Activated CD4-positive, alpha-beta T cell treated with anti-CD3 and anti-CD28 coated beads for 24 hours (primary cell): ENCODE measurements at regions not wholly inside any gene's neighbourhood (a gene's known extent, or its start where the extent isn't known, plus 50 kb on each side); places are given as distances from the start of the nearest gene placed in this dataset.
"Not testable (repeated sequence)": the region's sequence is repeated elsewhere in the genome, so short reads cannot be mapped to it uniquely, and the experiment has no call there.

Experiments used
- DNase-seq, 2 donors: peaks; one replicate each; pipeline ENCODE4 v3.0.0-alpha.2; 2020; ENCODE audit warnings: low read depth in 2 of 2

DNA sequence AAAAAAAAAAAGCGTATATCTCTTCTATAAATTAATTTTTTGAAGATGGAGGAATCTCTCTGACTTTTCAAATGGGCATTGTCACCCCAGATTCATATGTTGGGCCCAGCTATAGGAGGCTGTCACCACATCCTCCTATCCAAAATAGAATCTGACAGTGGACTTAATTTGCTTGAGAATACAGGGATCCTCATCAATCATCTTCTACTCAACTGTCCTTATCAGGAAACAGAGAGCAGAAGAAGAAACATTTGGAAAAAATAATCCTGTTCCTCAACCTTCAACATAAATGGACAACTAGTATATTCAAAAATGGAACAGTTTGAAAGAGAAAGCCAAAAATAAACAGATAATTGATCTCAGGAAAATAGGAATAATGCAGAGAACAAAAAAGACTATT lies 725.4 kb upstream of the INTU start:
- DNase-seq, result no peak

DNA sequence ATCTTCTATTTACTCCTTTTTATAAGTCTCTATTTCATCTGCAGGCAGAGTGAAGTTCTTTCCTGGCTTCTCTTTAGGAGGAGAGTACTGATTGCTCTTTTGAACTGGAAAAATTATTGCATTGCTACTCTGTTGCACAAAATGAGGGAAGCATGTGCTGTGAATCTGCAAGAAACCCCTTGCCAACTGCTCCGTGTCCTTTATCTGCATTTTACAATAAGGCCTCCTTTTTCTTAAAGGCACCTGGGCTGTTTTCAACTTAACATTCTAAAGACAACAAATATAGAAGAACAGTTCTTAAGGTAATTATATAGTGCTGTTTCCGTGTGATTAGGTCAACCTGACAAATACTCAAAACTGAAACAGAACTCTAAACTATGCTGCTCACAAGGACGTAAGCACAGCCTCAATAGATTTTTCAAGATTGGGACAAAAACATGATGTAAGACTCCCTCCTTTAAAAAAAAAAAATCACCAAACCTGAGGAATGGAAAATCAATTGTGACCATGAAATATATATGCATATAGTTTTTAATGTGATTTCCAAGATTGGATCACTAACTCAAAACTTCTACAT lies 716.6 kb upstream of the INTU start:
- DNase-seq, result no peak

DNA sequence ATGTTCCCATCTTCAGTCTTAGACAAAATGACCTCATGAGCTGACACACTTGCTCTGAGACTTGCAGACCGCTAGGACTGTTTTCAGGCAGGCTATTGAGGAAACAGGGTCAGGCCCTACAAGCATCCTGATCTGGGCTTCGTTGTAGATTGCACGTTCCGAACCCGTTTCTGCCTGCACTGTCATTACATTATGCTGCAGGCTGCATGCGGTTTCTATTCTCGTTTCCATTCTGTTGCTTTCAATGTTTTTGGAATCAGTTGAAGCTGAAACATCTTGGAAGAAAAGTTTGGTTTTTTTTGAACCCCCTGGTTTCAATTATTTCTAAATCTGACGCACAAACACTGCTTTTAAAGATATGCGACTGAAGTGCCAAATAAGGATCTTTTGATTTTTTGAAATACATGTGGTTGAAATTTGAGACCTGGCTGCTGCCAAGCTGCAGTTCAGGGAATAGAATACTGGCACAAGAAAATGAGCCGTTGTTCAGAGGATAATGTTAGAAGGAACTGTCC lies 716.1 kb upstream of the INTU start:
- no peak for DNase-seq

- not testable (repeated sequence) for DNase-seq
These were observed 710.3 kb upstream of the INTU start for GRCh38 chr4:126922328-126922938.

DNA sequence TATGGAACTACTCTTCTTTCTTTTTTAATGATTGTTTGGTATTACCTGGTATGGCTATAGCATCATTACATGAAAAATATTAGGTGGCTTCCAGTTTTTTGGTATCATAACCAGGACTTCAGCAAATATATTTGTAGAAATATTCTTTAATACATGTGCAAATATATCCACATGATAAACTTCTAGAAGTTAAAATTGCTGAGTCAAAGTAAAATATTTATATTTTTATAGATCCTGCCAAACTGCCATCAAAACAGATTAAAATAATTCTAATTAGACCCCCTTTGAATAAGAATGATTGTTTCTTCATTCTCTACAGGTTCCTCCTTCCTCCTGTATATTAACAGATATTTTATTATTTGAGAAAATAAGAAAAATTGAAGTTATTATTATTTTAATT lies 708.5 kb upstream of the INTU start:
- no peak for DNase-seq

GRCh38 chr4:126930059-126930458 lies 702.7 kb upstream of the INTU start:
- not testable (repeated sequence) for DNase-seq

- DNase-seq, result no peak
These were observed 697.0 kb upstream of the INTU start for GRCh38 chr4:126935801-126936200.

- DNase-seq, result no peak
These were observed 695.4 kb upstream of the INTU start for GRCh38 chr4:126937342-126937741.

GRCh38 chr4:126937846-126938422 lies 694.8 kb upstream of the INTU start:
- no peak for DNase-seq

DNA sequence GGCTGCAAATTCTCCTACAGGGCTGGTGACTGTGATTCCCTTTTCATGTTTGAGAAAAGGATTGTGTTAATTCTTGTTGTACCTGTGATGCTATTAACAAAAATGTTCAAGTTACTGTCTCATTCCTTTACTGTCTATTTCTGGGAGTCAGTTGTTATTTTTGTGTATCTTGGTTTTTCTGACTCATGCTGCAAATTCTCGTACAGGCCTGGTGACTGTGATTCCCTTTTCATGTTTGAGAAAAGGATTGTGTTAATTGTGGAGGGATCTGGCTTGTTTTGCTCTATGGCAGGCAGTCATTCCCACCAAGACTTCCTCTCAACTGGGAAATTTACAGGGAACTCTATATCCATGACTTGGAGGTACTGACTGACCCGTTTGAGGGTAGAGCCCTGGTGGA lies 693.4 kb upstream of the INTU start:
- no peak for DNase-seq

DNA sequence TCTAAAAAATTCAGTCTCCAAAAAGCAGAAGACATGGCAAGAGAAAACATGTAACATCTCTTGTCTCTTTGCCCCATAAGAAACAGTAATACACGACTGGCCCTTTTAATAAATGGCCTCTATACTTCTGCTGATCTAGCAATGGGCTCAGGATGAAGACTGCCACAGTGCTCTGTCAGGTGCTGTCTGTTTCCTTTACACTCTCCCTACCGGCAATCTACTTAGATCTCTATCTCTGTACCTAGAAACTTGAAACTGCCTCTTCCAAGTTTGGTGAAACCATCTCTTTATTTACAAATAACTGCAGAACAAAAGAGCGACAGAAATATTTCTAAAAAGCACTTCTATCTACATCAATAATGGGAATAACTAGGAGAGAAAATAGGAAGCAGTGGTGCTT lies 685.2 kb upstream of the INTU start:
- DNase-seq, result no peak

GRCh38 chr4:126954537-126955291 lies 678.0 kb upstream of the INTU start:
- no peak for DNase-seq

GRCh38 chr4:126955292-126956183 lies 677.2 kb upstream of the INTU start:
- DNase-seq, result no peak

DNA sequence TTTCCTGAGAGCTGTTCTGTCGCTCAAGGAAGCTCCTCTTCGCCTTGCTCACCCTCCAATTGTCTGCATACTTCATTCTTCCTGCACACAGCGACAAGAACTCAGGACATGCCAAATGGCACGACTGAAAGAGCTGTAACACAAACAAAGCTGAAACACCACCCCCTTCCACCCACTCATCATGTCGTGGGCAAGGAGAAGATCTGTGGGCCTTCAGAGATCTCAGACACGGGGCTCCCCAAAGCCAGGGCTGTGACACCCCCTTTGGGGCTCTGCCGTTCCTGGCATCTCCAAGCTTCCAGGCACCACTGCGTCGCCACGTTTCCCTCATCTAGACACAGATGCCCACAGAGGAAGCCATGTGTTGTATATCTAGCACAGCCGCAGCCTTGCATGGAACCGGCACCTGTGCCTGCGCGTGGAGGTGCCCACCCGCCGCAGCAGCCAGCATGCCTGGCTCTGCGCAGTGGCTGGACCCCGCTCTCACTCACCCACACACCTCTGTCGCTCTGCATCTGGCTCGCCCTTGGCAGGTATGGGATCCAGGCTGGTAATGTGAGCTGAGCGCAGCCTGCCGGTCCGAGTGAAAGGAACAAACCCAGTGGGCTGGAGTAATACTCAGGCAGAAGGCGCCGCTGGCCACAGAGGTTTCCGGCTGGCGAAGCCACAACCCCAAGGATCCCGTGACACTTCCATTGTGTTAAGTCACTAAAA lies 676.4 kb upstream of the INTU start:
- no peak for DNase-seq

DNA sequence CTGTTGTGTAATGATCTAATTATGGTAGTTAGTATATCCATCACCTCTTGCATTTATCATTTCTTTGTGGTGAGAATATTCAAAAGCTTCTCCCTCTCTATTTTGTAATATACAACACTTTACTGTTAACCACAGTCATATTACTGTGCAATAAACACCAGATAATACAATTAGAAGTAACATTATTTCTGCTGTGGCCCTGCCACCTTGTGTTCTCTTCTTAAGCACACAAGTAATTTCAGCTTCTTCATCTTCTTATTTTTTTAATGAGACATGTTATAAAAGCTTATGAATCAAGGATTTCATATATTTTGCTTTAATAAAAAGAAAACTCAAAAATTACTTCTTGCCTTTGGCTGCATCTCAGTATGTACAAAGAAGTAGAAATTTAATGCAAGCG lies 675.2 kb upstream of the INTU start:
- DNase-seq, result no peak

DNA sequence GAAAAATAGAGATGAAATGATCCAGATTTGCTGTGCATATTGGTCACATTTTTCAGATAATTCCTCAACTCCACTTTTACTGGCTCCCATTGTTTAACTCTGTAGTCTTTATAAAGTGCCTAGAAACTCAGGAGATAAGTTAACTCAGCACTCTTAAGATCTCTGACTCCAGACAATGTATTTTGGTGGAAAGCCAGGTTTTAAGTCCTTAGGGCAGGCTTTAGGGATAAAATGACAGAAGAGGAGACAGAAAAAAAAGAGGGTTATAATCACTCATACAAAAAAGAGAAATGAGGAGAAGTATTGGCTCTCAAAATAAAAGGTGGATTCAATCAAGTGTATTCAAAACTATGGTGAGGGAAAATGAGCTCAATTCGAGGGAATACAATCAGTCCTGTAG lies 674.8 kb upstream of the INTU start:
- DNase-seq, result no peak

DNA sequence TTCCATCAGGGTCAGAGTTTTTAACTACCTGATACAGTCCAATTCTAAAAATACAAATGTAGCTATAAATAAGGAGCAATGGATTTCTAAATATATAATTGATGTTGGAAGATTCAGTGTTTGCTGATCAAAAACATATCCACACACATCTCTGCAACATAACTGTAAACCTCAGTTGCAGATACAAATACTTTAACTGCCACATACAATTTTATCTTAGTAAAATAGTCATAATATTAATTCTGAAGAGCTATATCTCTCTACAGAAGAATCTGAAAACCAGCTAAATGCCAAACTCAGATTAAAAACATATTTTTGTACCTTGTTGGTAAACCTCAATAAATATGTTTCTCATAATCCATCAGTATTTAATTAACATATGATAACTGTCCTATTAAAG lies 674.3 kb upstream of the INTU start:
- DNase-seq, result no peak

- DNase-seq, result no peak
These were observed 673.6 kb upstream of the INTU start for GRCh38 chr4:126959056-126959745.

- no peak for DNase-seq
These were observed 672.0 kb upstream of the INTU start for GRCh38 chr4:126960760-126961159.

DNA sequence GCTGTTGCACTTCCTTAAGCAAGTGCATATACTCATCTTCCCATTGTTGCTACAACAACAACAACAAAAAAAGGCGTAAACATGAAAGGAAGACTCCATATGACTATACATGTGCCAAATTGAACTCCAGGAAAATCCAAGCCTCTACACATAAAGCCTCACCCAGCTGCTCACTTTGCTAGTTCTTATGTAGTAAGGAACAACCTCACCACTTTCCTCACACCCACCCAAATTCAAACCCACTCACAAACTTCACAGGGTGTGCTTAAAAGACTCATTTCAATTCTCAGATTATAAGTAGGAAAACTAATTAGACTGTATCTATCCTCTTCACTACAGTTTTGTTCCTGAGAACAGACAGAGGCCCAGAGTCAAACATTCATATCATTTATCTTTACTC lies 671.1 kb upstream of the INTU start:
- no peak for DNase-seq
